ENCODE measurements at regions not wholly inside any gene's neighbourhood (a gene's known extent, or its start where the extent isn't known, plus 50 kb on each side); places are given as distances from the start of the nearest gene placed in this dataset.
"Not testable (repeated sequence)": the region's sequence is repeated elsewhere in the genome, so short reads cannot be mapped to it uniquely, and the experiment has no call there.

DNA sequence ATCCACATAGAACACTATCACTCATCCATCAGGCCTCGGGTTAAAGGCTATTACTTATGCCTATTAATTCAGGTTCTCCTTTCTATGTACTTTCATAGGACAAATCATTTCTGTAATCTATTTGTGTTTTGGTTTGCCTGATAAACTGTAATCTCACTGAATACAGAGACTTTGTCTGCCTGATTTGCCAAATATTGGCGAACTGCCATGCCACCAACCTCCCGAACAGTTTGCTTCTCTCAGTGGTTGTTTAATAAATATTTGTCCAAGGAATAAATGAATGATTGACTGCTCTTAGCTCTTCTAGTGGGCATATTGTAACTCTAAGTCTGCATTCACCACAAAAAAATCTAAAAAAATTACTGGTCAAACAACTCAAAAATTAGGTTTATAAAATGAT lies 170.1 kb upstream of the ZFP64 start:
- no peak for DNase-seq

GRCh38 chr20:52349806-52350205 lies 158.2 kb upstream of the ZFP64 start:
- DNase-seq = no peak

- DNase-seq = no peak
Measured at GRCh38 chr20:52348434-52348833, 156.9 kb upstream of the ZFP64 start.

GRCh38 chr20:52346797-52347196 lies 155.2 kb upstream of the ZFP64 start:
- no peak for DNase-seq

GRCh38 chr20:52342913-52343312 lies 151.3 kb upstream of the ZFP64 start:
- no peak for DNase-seq

DNA sequence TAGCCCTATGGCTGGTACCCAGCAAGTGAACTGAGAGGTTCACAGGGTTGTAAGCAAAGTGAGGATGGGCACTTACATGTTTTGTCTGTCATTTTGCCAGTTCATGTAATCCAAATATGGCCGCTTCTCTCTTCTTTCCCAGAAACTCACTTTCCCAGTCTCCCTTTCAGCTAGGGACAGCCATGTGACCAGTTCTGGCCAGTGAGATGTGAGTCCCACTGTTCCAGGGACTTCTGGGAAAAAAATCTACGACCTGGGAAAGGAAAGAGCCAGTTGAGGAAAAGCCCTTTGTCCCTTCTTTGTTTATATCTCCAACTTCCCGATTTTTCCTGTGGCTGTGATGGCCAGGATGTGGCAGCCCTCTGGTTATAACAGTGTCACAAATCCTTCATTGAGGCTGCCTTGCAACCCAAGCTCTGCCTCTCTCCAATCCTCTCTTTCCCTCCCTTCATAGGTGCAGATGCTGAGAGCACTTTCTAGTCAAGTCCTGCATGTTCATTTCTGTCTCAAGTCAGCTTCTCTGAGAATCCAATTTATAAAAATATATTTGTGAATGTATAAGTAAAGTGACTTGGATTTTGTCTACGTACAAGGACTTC lies 148.6 kb upstream of the ZFP64 start:
- DNase-seq = no peak

- DNase-seq = no peak
Measured at GRCh38 chr20:52332649-52333250, 141.2 kb upstream of the ZFP64 start.

DNA sequence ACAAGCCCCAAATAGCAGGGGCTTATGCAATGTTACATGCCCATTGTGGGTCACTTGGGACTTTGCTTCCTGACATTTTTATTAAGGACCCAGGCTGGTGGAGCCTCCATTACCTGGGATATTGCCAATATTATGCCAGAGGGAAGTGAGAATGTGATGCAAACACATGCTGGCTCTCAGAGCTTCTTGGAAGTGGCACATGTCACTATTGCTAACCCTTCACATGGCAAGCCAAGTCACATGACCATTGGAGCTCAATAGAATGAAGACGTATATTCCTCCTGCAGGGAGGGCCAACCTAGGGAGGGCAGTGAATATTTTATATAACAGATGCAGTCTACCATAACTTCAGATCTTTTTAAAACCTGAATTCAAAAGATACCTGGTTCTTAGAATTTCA lies 140.7 kb upstream of the ZFP64 start:
- no peak for DNase-seq

GRCh38 chr20:52331655-52332054 lies 140.1 kb upstream of the ZFP64 start:
- DNase-seq = no peak

DNA sequence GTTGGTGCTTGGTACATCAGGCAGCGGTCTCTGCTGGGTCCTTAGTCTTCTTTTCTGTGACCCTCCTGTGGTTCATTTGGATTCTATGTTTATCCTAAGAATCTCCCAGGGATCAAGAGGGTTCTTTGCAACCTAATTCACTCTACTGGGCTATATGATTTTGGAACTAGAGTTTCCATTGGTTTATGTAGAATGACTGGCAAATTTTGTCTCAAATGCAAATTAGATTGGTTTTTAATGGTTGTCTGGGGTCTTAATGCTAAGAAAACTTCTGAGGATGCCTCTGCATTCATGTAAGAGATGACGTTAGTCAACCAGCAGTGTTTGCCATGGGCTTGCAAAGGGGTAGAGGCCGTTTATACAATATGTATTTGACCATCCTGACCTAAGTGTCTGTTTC lies 129.8 kb upstream of the ZFP64 start:
- DNase-seq = no peak

DNA sequence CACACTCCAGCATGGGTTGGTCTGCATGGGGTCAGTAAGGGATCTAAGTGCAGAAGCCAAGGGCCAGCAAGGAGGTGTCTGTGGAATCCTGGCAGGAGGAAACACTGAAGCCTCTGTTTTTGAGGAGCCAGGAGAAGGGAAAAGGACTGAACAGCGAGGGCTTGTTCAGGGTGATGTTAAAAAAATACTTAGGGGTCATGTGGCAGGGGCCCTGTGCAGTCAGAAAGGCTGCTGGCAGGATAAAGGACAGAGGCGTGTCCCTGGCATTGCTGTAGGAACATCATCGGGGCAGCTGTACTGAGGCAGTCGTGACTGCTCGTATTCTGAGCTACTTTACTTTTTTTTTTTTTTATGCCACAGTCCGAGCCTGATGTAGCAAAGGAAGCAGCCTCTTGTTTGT lies 127.1 kb upstream of the ZFP64 start:
- no peak for DNase-seq

DNA sequence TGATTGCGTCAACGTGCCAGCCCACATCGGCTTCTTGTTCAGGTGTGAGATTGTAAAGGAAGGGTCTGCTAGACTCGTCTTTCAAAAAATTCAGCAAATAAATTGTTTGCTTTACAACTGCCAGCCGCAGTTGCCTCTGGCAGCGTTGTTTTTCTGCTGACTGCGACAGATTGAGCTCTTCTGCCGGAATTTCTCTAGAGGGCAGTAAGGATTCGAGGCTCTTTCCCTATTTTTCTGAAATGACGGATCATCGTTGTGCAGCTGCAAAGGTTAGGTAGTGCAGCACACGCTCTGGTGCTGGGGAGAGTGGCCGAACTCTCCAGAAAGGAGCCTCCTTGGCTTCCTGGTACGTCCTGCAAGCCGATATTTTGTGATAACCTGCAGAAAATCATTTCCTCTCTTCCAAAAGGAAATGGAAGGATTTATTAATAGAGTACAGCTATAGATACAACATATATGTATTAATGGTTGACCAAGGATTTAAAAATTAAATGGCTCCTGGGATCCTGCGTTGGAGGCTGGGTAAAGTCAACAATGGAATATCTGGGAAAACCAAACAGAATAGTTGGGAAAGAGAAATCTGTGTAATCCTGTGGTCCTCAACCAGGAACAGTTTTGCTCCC lies 121.9 kb upstream of the ZFP64 start:
- no peak for DNase-seq

DNA sequence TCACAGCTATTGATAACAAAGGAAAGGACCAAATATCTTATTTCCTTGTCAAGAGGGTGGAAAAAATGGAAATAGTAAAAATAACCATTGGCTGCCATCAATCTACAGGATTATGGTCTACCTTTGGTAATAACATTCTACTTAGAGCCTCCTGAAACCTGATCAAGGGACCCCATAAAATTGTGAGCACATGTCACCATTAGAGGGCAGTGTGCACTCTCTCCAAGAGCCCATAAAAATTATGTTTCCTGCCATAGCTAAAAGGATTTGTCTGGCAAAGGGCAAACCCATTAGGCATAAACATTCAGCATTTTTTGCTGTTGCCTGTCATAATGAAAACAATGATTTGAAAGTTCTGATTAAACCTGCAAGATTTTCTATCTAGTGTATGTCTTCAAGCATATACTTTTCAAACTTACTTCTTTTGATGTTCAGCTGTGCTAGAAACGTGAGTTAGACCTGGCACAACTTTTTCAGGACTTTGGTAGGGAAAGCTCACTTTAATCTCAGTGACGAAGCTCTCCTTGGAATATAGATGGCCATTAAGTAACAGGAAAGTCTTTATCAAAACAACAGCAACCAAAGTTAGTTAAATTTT lies 120.7 kb upstream of the ZFP64 start:
- peak; percentile 57 for DNase-seq

GRCh38 chr20:52311209-52311794 lies 119.7 kb upstream of the ZFP64 start:
- DNase-seq = no peak

- no peak for DNase-seq
Measured at GRCh38 chr20:52309181-52309580, 117.6 kb upstream of the ZFP64 start.

DNA sequence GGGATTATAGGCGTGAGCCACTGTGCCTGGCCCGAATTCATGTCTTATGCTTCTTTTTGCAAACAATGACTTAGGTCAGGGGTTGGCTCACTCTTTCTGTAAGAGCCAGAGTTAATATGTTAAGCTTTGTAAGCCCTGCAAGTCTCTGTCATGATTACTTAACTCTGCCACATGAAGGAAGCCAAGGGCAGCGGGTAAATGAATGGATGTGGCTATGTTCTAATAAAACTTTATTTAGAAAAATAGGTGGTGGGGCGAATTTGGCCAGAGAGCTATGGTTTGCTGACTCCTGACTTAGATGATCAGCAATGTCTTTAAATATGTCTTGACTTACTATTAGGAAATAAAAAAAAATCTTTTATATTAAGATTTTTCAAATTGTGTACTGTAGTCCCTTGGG lies 114.9 kb upstream of the ZFP64 start:
- DNase-seq = no peak

- peak; percentile 52 for DNase-seq
Measured at GRCh38 chr20:52305858-52306257, 114.3 kb upstream of the ZFP64 start.

DNA sequence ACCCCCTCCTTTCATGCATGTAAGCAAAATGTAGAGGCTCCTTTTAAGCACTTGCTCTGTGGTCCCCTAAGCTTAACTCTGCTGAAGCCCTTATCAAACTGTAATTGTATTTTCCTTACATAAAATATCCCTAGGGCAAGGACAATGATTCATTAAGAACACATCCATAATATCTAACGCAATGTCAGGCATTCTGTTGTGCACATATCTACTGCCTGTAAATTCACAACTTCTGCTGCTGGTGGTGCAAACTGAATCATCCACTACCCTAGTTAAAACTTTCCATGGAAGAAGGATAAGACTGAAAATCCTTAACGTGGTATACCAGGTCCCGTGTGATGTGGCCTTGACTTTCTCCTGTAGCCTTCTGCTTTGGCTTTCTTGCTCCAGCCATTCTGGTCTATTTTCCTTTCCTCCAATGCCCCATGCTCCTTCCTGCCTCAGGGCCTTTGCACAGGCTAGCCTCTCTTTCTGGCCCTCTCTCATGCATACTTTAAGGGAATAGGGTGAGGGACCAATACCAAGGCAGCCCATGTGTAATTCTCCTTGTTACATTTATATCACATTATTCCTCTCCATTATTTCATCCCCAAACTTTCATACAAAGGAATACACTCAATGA lies 113.6 kb upstream of the ZFP64 start:
- DNase-seq = no peak

- DNase-seq = peak; percentile 73
Measured at GRCh38 chr20:52303281-52303950, 111.8 kb upstream of the ZFP64 start.

DNA sequence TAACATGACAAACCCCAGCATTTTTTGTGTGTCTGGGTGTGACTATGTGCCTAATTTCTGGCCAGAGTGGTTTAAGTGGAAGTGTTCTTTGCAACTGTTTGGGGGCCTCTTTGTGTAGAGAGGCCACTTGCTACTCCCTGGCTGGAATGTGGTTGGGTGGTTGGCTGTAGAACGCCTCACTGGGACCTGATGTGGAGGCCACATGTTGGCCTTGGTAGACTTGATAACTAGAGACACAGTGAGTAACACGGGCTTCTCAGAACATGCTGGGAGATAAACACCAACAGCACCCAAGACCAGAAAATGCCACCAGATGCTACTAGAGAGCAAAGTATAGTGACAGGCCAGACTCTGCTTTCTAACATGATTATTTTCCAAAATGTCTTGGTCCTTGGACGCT lies 111.2 kb upstream of the ZFP64 start:
- no peak for DNase-seq

GRCh38 chr20:52302051-52302450 lies 110.5 kb upstream of the ZFP64 start:
- not testable (repeated sequence) for DNase-seq

GRCh38 chr20:52295556-52295955 lies 104.0 kb upstream of the ZFP64 start:
- DNase-seq = no peak

DNA sequence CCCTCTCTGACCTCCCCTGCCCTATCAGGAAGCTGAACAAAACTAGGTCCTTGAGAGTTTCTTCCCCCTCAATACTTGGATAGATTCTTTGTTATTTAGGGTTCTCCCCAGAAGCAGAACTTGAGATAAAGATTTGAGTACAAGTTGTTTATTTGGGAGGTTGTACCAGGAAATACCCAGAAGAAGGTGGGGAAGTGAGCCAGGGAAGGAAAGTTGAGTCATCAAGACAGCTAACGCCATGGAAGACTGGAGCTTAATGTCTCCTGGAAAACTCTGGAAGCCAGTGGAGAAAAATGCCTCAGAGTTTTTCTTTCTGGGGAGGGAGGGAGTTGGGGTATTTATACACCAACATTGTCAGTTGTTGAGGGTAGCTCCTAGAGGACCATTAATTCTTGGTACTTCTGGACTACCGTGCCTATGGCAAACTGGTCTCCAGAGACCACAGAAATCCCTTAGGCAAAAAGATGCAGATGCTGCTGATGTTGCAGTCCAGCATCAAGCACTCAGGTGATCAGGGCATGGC lies 102.6 kb upstream of the ZFP64 start:
- no peak for DNase-seq

Data from activated CD4-positive, alpha-beta T cell treated with anti-CD3 and anti-CD28 coated beads for 48 hours (primary cell).